Vagina (tissue), 2 donors: ENCODE measurements at regions not wholly inside any gene's neighbourhood (a gene's known extent, or its start where the extent isn't known, plus 50 kb on each side); places are given as distances from the start of the nearest gene placed in this dataset.
A peak's percentile ranks its signal among the peaks of the same experiment; 100 is the strongest.

ENCODE experiments used
- DNase-seq, 2 donors: peaks; one replicate each; pipeline ENCODE4 v3.0.0-alpha.2; 2017; ENCODE audit errors: extremely low spot score in 2 of 2
- H3K27ac ChIP-seq: fragments of 200-600 bp; sonication (generic); one replicate; pipeline ENCODE4 v1.5.1; 2019
- H3K27me3 ChIP-seq: fragments of 200-600 bp; sonication (generic); one replicate; pipeline ENCODE4 v1.5.1; 2019
- H3K36me3 ChIP-seq, 2 donors: fragments of 200-600 bp; sonication (generic); one replicate each; pipeline ENCODE4 v1.5.1; 2017 to 2019
- H3K4me1 ChIP-seq: fragments of 200-600 bp; sonication (generic); one replicate; pipeline ENCODE4 v1.5.1; 2019
- H3K4me3 ChIP-seq, 2 donors: fragments of 200-600 bp; sonication (generic); 1 replicate in 1 of 2; 2 replicates in 1 of 2; pipeline ENCODE4 v1.5.1; 2016 to 2019
- H3K9me3 ChIP-seq: fragments of 200-600 bp; sonication (generic); one replicate; pipeline ENCODE4 v1.5.1; 2019
- CTCF ChIP-seq, 3 experiments: fragments of 450-650 bp in 2 of 3; fragments of 200-600 bp in 1 of 3; sonication (generic) in 1 of 3; IDR thresholded peaks; one replicate each; pipeline ENCODE4 v1.5.1; 2017 to 2019; ENCODE audit warnings: antibody characterized with exemption in 3 of 3, mild to moderate bottlenecking in 2 of 3, moderate library complexity in 2 of 3
- POLR2A ChIP-seq, 2 donors: fragments of 450-650 bp; IDR thresholded peaks; one replicate each; pipeline ENCODE4 v1.6.1; 2017; ENCODE audit warnings: antibody characterized with exemption in 2 of 2, mild to moderate bottlenecking in 2 of 2, moderate library complexity in 2 of 2
- POLR2AphosphoS5 ChIP-seq, 2 donors: sonication (generic); formaldehyde crosslinking; IDR thresholded peaks; one replicate each; pipeline ENCODE4 v1.9.0; 2017; ENCODE audit warnings: antibody characterized with exemption in 2 of 2, mild to moderate bottlenecking in 2 of 2, low read depth in 1 of 2; ENCODE audit not compliant: insufficient read depth in 1 of 2
- intact Hi-C: fragments of 100-400 bp; cut with DNase I; formaldehyde crosslinking; loops from one replicate; pipeline ENCODE4 v1.15.1; 2023

GRCh38 chr7:42704710-42705109 is 207.2 kb downstream of the C7orf25 start:
- no peaks in the 10 kb centered on the region for H3K4me1 ChIP-seq
- intact Hi-C loops = no loop called here

GRCh38 chr7:42702647-42703046 is 209.2 kb downstream of the C7orf25 start:
- TF ChIP-seq POLR2AphosphoS5 (IDR thresholded peaks at IDR 0.05; ENCODE audit: insufficient read depth in 1 of 2, low read depth in 1 of 2) = no peak
- TF ChIP-seq CTCF (IDR thresholded peaks at IDR 0.05) = no peak
- no peak for TF ChIP-seq POLR2A (IDR thresholded peaks at IDR 0.05)
- intact Hi-C loops = no loop called here
- H3K36me3 ChIP-seq = no peaks in the 10 kb centered on the region
- no peak for DNase-seq
- H3K4me3 ChIP-seq = no peak overlapping the region
- no peaks in the 10 kb centered on the region for H3K27me3 ChIP-seq
- no peaks in the 10 kb centered on the region for H3K9me3 ChIP-seq
- H3K27ac ChIP-seq = no peak overlapping the region
- H3K4me1 ChIP-seq = peaks cover 12% of the 10 kb centered on the region

More at GRCh38 chr7:42704710-42705109, 207.2 kb downstream of the C7orf25 start:
- Histone ChIP-seq H3K27me3 (no peaks in the 10 kb centered on the region), H3K9me3 (no peaks in the 10 kb centered on the region), H3K27ac (no peak overlapping the region), H3K4me3 (no peak overlapping the region), H3K36me3 (no peaks in the 10 kb centered on the region)
- TF ChIP-seq POLR2A (IDR thresholded peaks at IDR 0.05) (no peak), POLR2AphosphoS5 (IDR thresholded peaks at IDR 0.05; ENCODE audit: insufficient read depth in 1 of 2, low read depth in 1 of 2) (no peak), CTCF (IDR thresholded peaks at IDR 0.05) (no peak)
- no peak for DNase-seq

- Histone ChIP-seq H3K27ac (peak overlapping the region; percentile 22), H3K4me3 (no peak overlapping the region), H3K27me3 (no peaks in the 10 kb centered on the region), H3K36me3 (no peaks in the 10 kb centered on the region), H3K9me3 (no peaks in the 10 kb centered on the region), H3K4me1 (peaks cover 15% of the 10 kb centered on the region)
- TF ChIP-seq CTCF (IDR thresholded peaks at IDR 0.05) (no peak), POLR2AphosphoS5 (IDR thresholded peaks at IDR 0.05; ENCODE audit: insufficient read depth in 1 of 2, low read depth in 1 of 2) (no peak), POLR2A (IDR thresholded peaks at IDR 0.05) (no peak)
- intact Hi-C loops = no loop called here
- DNase-seq = no peak
Measured at GRCh38 chr7:42700406-42701327, 211.2 kb downstream of the C7orf25 start.

- peak overlapping the region; percentile 54 for H3K27ac ChIP-seq
- intact Hi-C loops = no loop called here
- H3K4me1 ChIP-seq = peaks cover 25% of the 10 kb centered on the region
Measured at GRCh38 chr7:42699380-42700178, 212.3 kb downstream of the C7orf25 start.

More at GRCh38 chr7:42699380-42700178, 212.3 kb downstream of the C7orf25 start:
- Histone ChIP-seq H3K36me3 (no peaks in the 10 kb centered on the region), H3K4me3 (no peak overlapping the region), H3K9me3 (no peaks in the 10 kb centered on the region), H3K27me3 (no peaks in the 10 kb centered on the region)
- no peak for TF ChIP-seq POLR2AphosphoS5 (IDR thresholded peaks at IDR 0.05; ENCODE audit: insufficient read depth in 1 of 2, low read depth in 1 of 2)
- no peak for TF ChIP-seq CTCF (IDR thresholded peaks at IDR 0.05)
- TF ChIP-seq POLR2A (IDR thresholded peaks at IDR 0.05) = no peak
- no peak for DNase-seq
